ENCODE measurements at regions not wholly inside any gene's neighbourhood (a gene's known extent, or its start where the extent isn't known, plus 50 kb on each side); places are given as distances from the start of the nearest gene placed in this dataset.

DNA sequence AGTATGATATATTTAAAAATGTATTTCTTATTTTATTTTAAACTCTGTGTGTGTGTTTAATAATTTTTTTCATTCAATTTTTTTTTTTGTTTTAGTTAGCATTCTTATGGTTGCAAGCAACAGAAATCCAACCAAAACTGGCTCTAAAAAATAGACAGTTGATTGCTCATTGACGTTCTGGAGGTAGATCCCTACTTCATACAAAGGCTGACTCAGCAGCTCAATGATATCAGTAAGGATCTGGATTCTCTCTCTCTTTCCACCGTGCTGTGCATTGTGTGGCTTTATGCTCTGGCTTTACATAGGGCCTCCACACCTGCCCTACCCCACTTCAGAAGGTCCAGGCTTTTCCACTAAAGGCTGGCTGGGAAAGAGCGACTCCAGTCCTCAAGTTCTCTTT, 117.8 kb downstream of the UCHL1 start:
- DNase-seq (ENCODE audit: low read depth), result no peak
- TF ChIP-seq, protein P1, sequence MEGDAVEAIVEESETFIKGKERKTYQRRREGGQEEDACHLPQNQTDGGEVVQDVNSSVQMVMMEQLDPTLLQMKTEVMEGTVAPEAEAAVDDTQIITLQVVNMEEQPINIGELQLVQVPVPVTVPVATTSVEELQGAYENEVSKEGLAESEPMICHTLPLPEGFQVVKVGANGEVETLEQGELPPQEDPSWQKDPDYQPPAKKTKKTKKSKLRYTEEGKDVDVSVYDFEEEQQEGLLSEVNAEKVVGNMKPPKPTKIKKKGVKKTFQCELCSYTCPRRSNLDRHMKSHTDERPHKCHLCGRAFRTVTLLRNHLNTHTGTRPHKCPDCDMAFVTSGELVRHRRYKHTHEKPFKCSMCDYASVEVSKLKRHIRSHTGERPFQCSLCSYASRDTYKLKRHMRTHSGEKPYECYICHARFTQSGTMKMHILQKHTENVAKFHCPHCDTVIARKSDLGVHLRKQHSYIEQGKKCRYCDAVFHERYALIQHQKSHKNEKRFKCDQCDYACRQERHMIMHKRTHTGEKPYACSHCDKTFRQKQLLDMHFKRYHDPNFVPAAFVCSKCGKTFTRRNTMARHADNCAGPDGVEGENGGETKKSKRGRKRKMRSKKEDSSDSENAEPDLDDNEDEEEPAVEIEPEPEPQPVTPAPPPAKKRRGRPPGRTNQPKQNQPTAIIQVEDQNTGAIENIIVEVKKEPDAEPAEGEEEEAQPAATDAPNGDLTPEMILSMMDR (IDR thresholded peaks at IDR 0.05; ENCODE audit: insufficient read depth, low read length, severe bottlenecking), result no peak
- Histone ChIP-seq H3K4me3 (ENCODE audit: low read depth, low read length) (no peak overlapping the region), H3K36me3 (ENCODE audit: control insufficient read depth, insufficient read depth, low read length) (no peaks in the 10 kb centered on the region), H3K27me3 (ENCODE audit: control insufficient read depth, insufficient read depth, low read length) (no peaks in the 10 kb centered on the region)
- FAIRE-seq, result no peak

DNA sequence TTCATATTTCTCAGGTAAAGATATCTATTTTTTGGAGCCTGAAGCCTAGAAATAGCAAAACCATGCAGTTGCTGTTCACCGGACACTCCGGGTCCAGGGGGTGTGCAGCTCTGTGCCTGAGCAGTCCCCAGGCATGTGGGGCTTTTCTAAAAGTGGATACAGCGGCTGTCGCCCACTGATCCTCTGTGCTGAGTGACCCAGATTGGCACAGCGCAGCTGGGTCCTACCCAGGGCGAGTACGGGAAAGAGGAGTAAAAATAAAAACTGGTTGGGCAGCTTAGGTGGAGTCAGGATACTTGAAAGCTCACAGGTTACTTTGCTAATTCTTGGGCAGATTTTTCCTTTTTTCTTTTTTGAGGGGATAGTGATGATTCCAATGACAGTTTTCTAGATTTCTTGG, 118.8 kb downstream of the UCHL1 start:
- Histone ChIP-seq H3K27me3 (ENCODE audit: control insufficient read depth, insufficient read depth, low read length) (no peaks in the 10 kb centered on the region), H3K36me3 (ENCODE audit: control insufficient read depth, insufficient read depth, low read length) (no peaks in the 10 kb centered on the region), H3K4me3 (ENCODE audit: low read depth, low read length) (no peak overlapping the region)
- DNase-seq (ENCODE audit: low read depth) (no peak), FAIRE-seq (no peak)
- TF ChIP-seq, protein P1 (IDR thresholded peaks at IDR 0.05; ENCODE audit: insufficient read depth, low read length, severe bottlenecking), result no peak

DNA sequence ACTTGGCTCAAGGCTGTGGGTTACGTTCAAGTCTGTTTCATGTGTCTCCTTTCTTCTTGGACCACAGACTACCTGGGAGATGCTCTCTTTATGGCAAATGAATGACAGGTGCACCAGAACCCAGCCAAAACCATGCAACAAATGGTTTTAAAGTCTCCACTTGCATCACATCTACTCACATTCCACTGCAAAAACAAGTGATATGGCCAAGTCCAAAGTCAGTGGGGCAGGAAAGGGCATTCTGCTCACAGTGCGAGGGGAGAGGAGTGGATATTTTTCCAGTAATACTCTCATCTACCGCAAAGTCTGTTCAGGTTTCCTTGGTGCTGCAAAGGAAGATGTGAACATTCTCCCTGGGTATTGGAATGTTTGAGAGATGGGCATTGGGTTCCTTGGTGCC, 120.5 kb downstream of the UCHL1 start:
- Histone ChIP-seq H3K36me3 (ENCODE audit: control insufficient read depth, insufficient read depth, low read length) (no peaks in the 10 kb centered on the region), H3K4me3 (ENCODE audit: low read depth, low read length) (no peak overlapping the region), H3K27me3 (ENCODE audit: control insufficient read depth, insufficient read depth, low read length) (no peaks in the 10 kb centered on the region)
- DNase-seq (ENCODE audit: low read depth), result no peak
- FAIRE-seq, result no peak
- TF ChIP-seq, protein P1 (IDR thresholded peaks at IDR 0.05; ENCODE audit: insufficient read depth, low read length, severe bottlenecking), result no peak

DNA sequence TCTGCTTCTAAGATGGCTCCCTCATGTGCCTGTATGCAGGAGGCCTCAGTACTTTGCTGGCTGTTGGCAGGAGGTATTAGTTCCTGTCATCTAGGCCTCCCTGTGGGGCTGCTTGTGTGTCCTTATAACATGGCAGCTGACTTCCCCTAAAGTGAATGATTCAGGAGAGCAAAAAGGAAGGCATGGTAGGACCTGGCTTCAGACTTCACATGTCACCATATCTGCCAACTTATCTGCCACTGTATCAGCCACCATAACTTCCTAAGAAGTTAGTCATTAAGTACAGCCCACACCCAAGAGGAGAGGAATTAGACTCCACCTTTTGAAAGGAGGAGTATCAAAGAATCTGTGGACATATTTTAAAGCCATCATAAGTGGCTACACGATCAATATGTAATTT, 122.5 kb downstream of the UCHL1 start:
- H3K36me3 ChIP-seq (ENCODE audit: control insufficient read depth, insufficient read depth, low read length), result no peaks in the 10 kb centered on the region
- DNase-seq (ENCODE audit: low read depth), result no peak
- H3K4me3 ChIP-seq (ENCODE audit: low read depth, low read length), result no peak overlapping the region
- FAIRE-seq, result no peak
- TF ChIP-seq, protein P1 (IDR thresholded peaks at IDR 0.05; ENCODE audit: insufficient read depth, low read length, severe bottlenecking), result no peak
- no peaks in the 10 kb centered on the region for H3K27me3 ChIP-seq (ENCODE audit: control insufficient read depth, insufficient read depth, low read length)

DNA sequence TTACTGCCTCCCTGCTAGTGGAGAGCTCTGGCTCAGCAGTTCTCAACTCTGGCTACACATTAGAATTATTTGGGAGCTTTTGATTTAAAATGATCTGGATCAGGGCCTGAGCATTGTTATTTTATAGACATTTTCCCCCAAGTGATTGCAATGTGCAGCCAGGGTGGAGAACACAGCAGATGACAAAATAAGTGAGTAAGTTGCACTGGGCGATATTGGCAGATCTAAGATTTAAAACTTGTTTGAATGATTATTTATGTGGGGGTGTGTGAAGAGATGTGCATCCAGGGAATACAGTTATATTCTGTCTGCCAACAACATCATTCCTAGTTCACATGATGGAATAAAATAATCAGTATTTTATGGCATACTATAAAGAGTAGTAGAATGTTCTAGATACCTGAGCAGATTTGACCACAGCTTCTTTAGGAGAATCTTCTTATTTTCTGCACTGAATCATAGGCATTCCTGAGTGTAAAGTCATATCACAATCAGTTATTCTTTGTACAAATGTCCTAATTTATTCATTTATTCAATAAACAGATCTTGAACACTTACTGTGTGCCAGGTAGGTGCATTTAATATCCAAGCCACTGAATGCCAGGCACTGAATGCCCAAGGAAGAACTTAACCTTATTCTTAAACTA, 123.9 kb downstream of the UCHL1 start:
- H3K36me3 ChIP-seq (ENCODE audit: control insufficient read depth, insufficient read depth, low read length), result no peaks in the 10 kb centered on the region
- H3K4me3 ChIP-seq (ENCODE audit: low read depth, low read length), result no peak overlapping the region
- no peak for FAIRE-seq
- H3K27me3 ChIP-seq (ENCODE audit: control insufficient read depth, insufficient read depth, low read length), result no peaks in the 10 kb centered on the region
- TF ChIP-seq, protein P1 (IDR thresholded peaks at IDR 0.05; ENCODE audit: insufficient read depth, low read length, severe bottlenecking), result no peak
- DNase-seq (ENCODE audit: low read depth), result no peak

- FAIRE-seq (no peak), DNase-seq (ENCODE audit: low read depth) (no peak)
- no peaks in the 10 kb centered on the region for H3K36me3 ChIP-seq (ENCODE audit: control insufficient read depth, insufficient read depth, low read length)
- H3K4me3 ChIP-seq (ENCODE audit: low read depth, low read length), result no peak overlapping the region
- TF ChIP-seq, protein P1 (IDR thresholded peaks at IDR 0.05; ENCODE audit: insufficient read depth, low read length, severe bottlenecking), result no peak
- no peaks in the 10 kb centered on the region for H3K27me3 ChIP-seq (ENCODE audit: control insufficient read depth, insufficient read depth, low read length)
Measured at GRCh38 chr4:41381384-41381783, 124.7 kb downstream of the UCHL1 start.
